Panc1 (cell line): ENCODE measurements at regions not wholly inside any gene's neighbourhood (a gene's known extent, or its start where the extent isn't known, plus 50 kb on each side); places are given as distances from the start of the nearest gene placed in this dataset.

Experiments used
- CTCF ChIP-seq: fragments of 450-650 bp; IDR thresholded peaks from 2 replicates; pipeline ENCODE4 v1.5.1; 2017; ENCODE audit warnings: mild to moderate bottlenecking
- REST ChIP-seq, 2 experiments: IDR thresholded peaks; 2 replicates each; pipeline ENCODE4 v1.6.1; 2011 to 2012; ENCODE audit warnings: low read depth in 2 of 2, control low read depth in 1 of 2, low read length in 1 of 2, mild to moderate bottlenecking in 1 of 2, moderate library complexity in 1 of 2; ENCODE audit not compliant: insufficient read depth in 1 of 2
- SIN3A ChIP-seq: IDR thresholded peaks from 2 replicates; pipeline ENCODE4 v1.6.1; 2012; ENCODE audit warnings: low read depth, mild to moderate bottlenecking, low read length, moderate library complexity, borderline replicate concordance; ENCODE audit not compliant: insufficient read depth

- TF ChIP-seq CTCF (no peak), SIN3A (no peak), REST (IDR thresholded peaks at IDR 0.05; ENCODE audit: insufficient read depth in 1 of 2, low read depth in 2 of 2, low read length in 1 of 2) (no peak)
These were observed 114.8 kb downstream of the SNAPC1 start for GRCh38 chr14:61877035-61877390.
